H1 (cell line): ENCODE measurements at regions not wholly inside any gene's neighbourhood (a gene's known extent, or its start where the extent isn't known, plus 50 kb on each side); places are given as distances from the start of the nearest gene placed in this dataset.

Source experiments
- CTCF ChIA-PET: fragments of 300-600 bp; sonication (Branson Sonifier 250); formaldehyde crosslinking; loops from one replicate; lab custom pipeline; 2021; ENCODE audit not compliant: partially characterized antibody; lab: Charles Lee
- POLR2A ChIA-PET: fragments of 300-600 bp; sonication (Branson Sonifier 250); formaldehyde crosslinking; loops from one replicate; lab custom pipeline; 2021; ENCODE audit warnings: inconsistent platforms; ENCODE audit not compliant: partially characterized antibody; lab: Charles Lee
- DNase-seq, 2 experiments: peaks; one replicate each; pipeline versions ENCODE4 v3.0.0 to v3.0.0-alpha.2; 2010 to 2022; ENCODE audit warnings: low spot score in 2 of 2, low read depth in 1 of 2, mixed read lengths in 1 of 2
- FAIRE-seq: peaks from 2 replicates; lab custom pipeline; 2011; peaks lifted over from hg19 to GRCh38; lab: Jason Lieb, UNC
- H2AFZ ChIP-seq: 2 replicates; pipeline ENCODE4 v1.8.1; 2012; ENCODE audit warnings: low read length, inconsistent platforms
- H2AK5ac ChIP-seq: 2 replicates; pipeline ENCODE4 v1.6.1; 2013; ENCODE audit warnings: low read depth, low read length
- H2BK120ac ChIP-seq: replicated peaks from 2 replicates; pipeline ENCODE3; 2013; ENCODE audit warnings: low read depth, low read length, inconsistent platforms
- H2BK12ac ChIP-seq: 2 replicates; pipeline ENCODE4 v1.6.1; 2013; ENCODE audit warnings: low read depth, low read length
- H2BK15ac ChIP-seq: 2 replicates; pipeline ENCODE4 v1.6.1; 2013; ENCODE audit warnings: low read length
- H2BK20ac ChIP-seq: 2 replicates; pipeline ENCODE4 v1.6.1; 2013; ENCODE audit warnings: low read length
- H2BK5ac ChIP-seq: 2 replicates; pipeline ENCODE4 v1.6.1; 2013; ENCODE audit warnings: low read depth, low read length
- H3K14ac ChIP-seq: 2 replicates; pipeline ENCODE4 v1.6.1; 2013; ENCODE audit warnings: inconsistent platforms; ENCODE audit not compliant: insufficient read length
- H3K18ac ChIP-seq: 2 replicates; pipeline ENCODE4 v1.6.1; 2013; ENCODE audit warnings: low read length; ENCODE audit errors: extremely low read depth
- H3K23ac ChIP-seq: 2 replicates; pipeline ENCODE4 v1.6.1; 2013; ENCODE audit warnings: inconsistent platforms; ENCODE audit not compliant: insufficient read length
- H3K23me2 ChIP-seq: 2 replicates; pipeline ENCODE4 v1.6.1; 2013; ENCODE audit warnings: low read depth, low read length
- H3K27ac ChIP-seq: 2 replicates; pipeline ENCODE4 v1.6.1; 2011; ENCODE audit warnings: low read depth, low read length, inconsistent platforms
- H3K27me3 ChIP-seq, 4 experiments: replicated peaks in 1 of 4; 1 replicate in 1 of 4; 2 replicates in 3 of 4; pipeline versions ENCODE4 v1.6.1 to v1.8.1; 2011 to 2013; ENCODE audit warnings: low read length in 3 of 4, mild to moderate bottlenecking in 3 of 4, inconsistent platforms in 2 of 4, mixed read lengths in 2 of 4, moderate library complexity in 1 of 4; ENCODE audit not compliant: control insufficient read depth in 3 of 4, insufficient read depth in 3 of 4; ENCODE audit errors: extremely low read depth in 1 of 4
- H3K36me3 ChIP-seq, 4 experiments: 2 replicates each; pipeline versions ENCODE4 v1.6.1 to v1.8.1; 2011 to 2013; ENCODE audit warnings: mild to moderate bottlenecking in 4 of 4, low read length in 3 of 4, moderate library complexity in 2 of 4, control low read depth in 1 of 4, inconsistent platforms in 1 of 4; ENCODE audit not compliant: insufficient read depth in 4 of 4, control insufficient read depth in 2 of 4
- H3K4ac ChIP-seq: replicated peaks from 2 replicates; pipeline ENCODE3; 2013; ENCODE audit warnings: low read length, low read depth, mixed read lengths, inconsistent platforms; ENCODE audit not compliant: insufficient read length
- H3K4me1 ChIP-seq, 4 experiments: replicated peaks in 1 of 4; 1 replicate in 1 of 4; 2 replicates in 3 of 4; pipeline versions ENCODE4 v1.6.1 to v1.8.1; 2011 to 2013; ENCODE audit warnings: low read length in 3 of 4, inconsistent platforms in 2 of 4, mixed read lengths in 1 of 4; ENCODE audit not compliant: insufficient read depth in 4 of 4, control insufficient read depth in 3 of 4
- H3K4me2 ChIP-seq, 2 experiments: 2 replicates each; pipeline versions ENCODE4 v1.6.1 to v1.8.1; 2011 to 2013; ENCODE audit warnings: low read depth in 2 of 2, low read length in 2 of 2, control low read depth in 1 of 2, inconsistent platforms in 1 of 2, mild to moderate bottlenecking in 1 of 2; ENCODE audit not compliant: insufficient read depth in 1 of 2
- H3K4me3 ChIP-seq, 4 experiments: fragments of 200-600, 300-600 bp in 1 of 4; sonication (generic), shearing (Covaris generic), sonication (Bioruptor Twin) in 1 of 4; 2 replicates each; pipeline versions ENCODE4 v1.5.1 to v1.8.1; 2011 to 2016; ENCODE audit warnings: low read length in 4 of 4, low read depth in 3 of 4, control low read depth in 2 of 4, inconsistent platforms in 2 of 4, mild to moderate bottlenecking in 2 of 4, mixed read lengths in 1 of 4, moderate library complexity in 1 of 4; ENCODE audit not compliant: insufficient read depth in 2 of 4; ENCODE audit errors: extremely low read depth in 1 of 4
- H3K56ac ChIP-seq: replicated peaks from 2 replicates; pipeline ENCODE3; 2013; ENCODE audit warnings: low read depth, mild to moderate bottlenecking, mixed read lengths, low read length, inconsistent platforms; ENCODE audit not compliant: insufficient read length
- H3K79me1 ChIP-seq: 2 replicates; pipeline ENCODE4 v1.6.1; 2013; ENCODE audit warnings: low read depth, low read length, control low read depth
- H3K79me2 ChIP-seq, 2 experiments: 2 replicates each; pipeline versions ENCODE4 v1.6.1 to v1.8.1; 2012 to 2013; ENCODE audit warnings: low read length in 2 of 2, mild to moderate bottlenecking in 2 of 2, inconsistent platforms in 1 of 2; ENCODE audit not compliant: insufficient read depth in 2 of 2, control insufficient read depth in 1 of 2
- H3K9ac ChIP-seq, 4 experiments: replicated peaks in 1 of 4; 1 replicate in 1 of 4; 2 replicates in 3 of 4; pipeline versions ENCODE4 v1.6.1 to v1.8.1; 2011 to 2013; ENCODE audit warnings: low read depth in 3 of 4, low read length in 3 of 4, control low read depth in 2 of 4, mild to moderate bottlenecking in 2 of 4, moderate library complexity in 2 of 4, inconsistent platforms in 1 of 4; ENCODE audit errors: extremely low read depth in 1 of 4
- H3K9me3 ChIP-seq, 2 experiments: 2 replicates each; pipeline versions ENCODE4 v1.6.1 to v1.8.1; 2012 to 2013; ENCODE audit warnings: mild to moderate bottlenecking in 2 of 2, moderate library complexity in 2 of 2, control low read depth in 1 of 2, inconsistent platforms in 1 of 2, low read depth in 1 of 2, low read length in 1 of 2, mixed read lengths in 1 of 2; ENCODE audit not compliant: insufficient read depth in 2 of 2
- H4K20me1 ChIP-seq, 2 experiments: replicated peaks in 1 of 2; 2 replicates each; pipeline versions ENCODE3 to v1.8.1; 2011 to 2013; ENCODE audit warnings: inconsistent platforms in 2 of 2, low read length in 2 of 2, mild to moderate bottlenecking in 1 of 2; ENCODE audit not compliant: insufficient read depth in 2 of 2, control insufficient read depth in 1 of 2
- H4K5ac ChIP-seq: 2 replicates; pipeline ENCODE4 v1.6.1; 2013; ENCODE audit warnings: low read length, low read depth, mixed read lengths, inconsistent platforms; ENCODE audit not compliant: insufficient read length
- H4K8ac ChIP-seq: 2 replicates; pipeline ENCODE4 v1.8.0; 2013; ENCODE audit warnings: mild to moderate bottlenecking, moderate library complexity, low read length, inconsistent platforms; ENCODE audit not compliant: insufficient read depth; ENCODE audit errors: extremely low read depth
- H4K91ac ChIP-seq: replicated peaks from 2 replicates; pipeline ENCODE3; 2013; ENCODE audit warnings: low read length, mixed read lengths, inconsistent platforms; ENCODE audit not compliant: insufficient read length
- CBX5 ChIP-seq: fragments of 300-800, 300-1000 bp; sonication (generic); IDR thresholded peaks from 2 replicates; pipeline ENCODE4 v1.7.1; 2016; ENCODE audit warnings: antibody characterized with exemption, low read length, low read depth
- CHD2 ChIP-seq: IDR thresholded peaks from 2 replicates; pipeline ENCODE4 v1.6.1; 2012; ENCODE audit warnings: low read length, improper control_type of control experiment
- CREB1 ChIP-seq: IDR thresholded peaks from 2 replicates; pipeline ENCODE4 v1.6.1; 2012; ENCODE audit warnings: inconsistent platforms
- CTBP2 ChIP-seq: IDR thresholded peaks from 2 replicates; pipeline ENCODE4 v1.7.0; 2011; ENCODE audit warnings: borderline replicate concordance, mild to moderate bottlenecking, moderate library complexity, mixed read lengths, low read length; ENCODE audit not compliant: insufficient read depth, insufficient read length
- EGR1 ChIP-seq: IDR thresholded peaks from 2 replicates; pipeline ENCODE4 v1.6.1; 2011; ENCODE audit warnings: low read depth, low read length, borderline replicate concordance
- EZH2 ChIP-seq: fragments of 200-600 bp; sonication (generic); IDR thresholded peaks from 2 replicates; pipeline ENCODE4 v1.7.1; 2012; ENCODE audit warnings: low read depth, mild to moderate bottlenecking, moderate library complexity, low read length, inconsistent platforms; ENCODE audit not compliant: severe bottlenecking
- FOSL1 ChIP-seq: IDR thresholded peaks from 2 replicates; pipeline ENCODE4 v1.6.1; 2011; ENCODE audit warnings: mild to moderate bottlenecking, low read depth, low read length, moderate library complexity; ENCODE audit not compliant: insufficient read depth
- JUND ChIP-seq: IDR thresholded peaks from 2 replicates; pipeline ENCODE4 v1.6.1; 2011; ENCODE audit warnings: mild to moderate bottlenecking, improper control_type of control experiment, low read length
- KDM1A ChIP-seq: fragments of 200-600, 300-600 bp; sonication (generic); IDR thresholded peaks from 2 replicates; pipeline ENCODE4 v1.7.1; 2016; ENCODE audit warnings: mild to moderate bottlenecking, low read length, borderline replicate concordance
- NANOG ChIP-seq: IDR thresholded peaks from 2 replicates; pipeline ENCODE4 v1.6.1; 2011; ENCODE audit warnings: low read length, low read depth, mild to moderate bottlenecking, inconsistent platforms; ENCODE audit not compliant: insufficient read depth, poor library complexity, severe bottlenecking
- POU5F1 ChIP-seq: IDR thresholded peaks from 2 replicates; pipeline ENCODE4 v1.6.1; 2011; ENCODE audit warnings: low read depth, mild to moderate bottlenecking, low read length, moderate library complexity
- SIRT6 ChIP-seq: IDR thresholded peaks from one replicate; pipeline ENCODE4 v1.7.1; 2012; ENCODE audit warnings: low read length, inconsistent platforms
- SIX5 ChIP-seq: IDR thresholded peaks from 2 replicates; pipeline ENCODE4 v1.6.1; 2011; ENCODE audit warnings: mild to moderate bottlenecking, low read depth, low read length
- SUZ12 ChIP-seq: fragments of 200-600 bp; sonication (generic); IDR thresholded peaks from 2 replicates; pipeline ENCODE4 v1.6.1; 2012; ENCODE audit warnings: mild to moderate bottlenecking, inconsistent platforms, low read length, moderate library complexity, mixed read lengths
- TAF1 ChIP-seq: IDR thresholded peaks from 2 replicates; pipeline ENCODE4 v1.6.1; 2011; ENCODE audit warnings: mild to moderate bottlenecking, low read depth, low read length
- TEAD4 ChIP-seq: IDR thresholded peaks from 2 replicates; pipeline ENCODE4 v1.6.1; 2012; ENCODE audit warnings: low read depth, low read length, inconsistent platforms, mixed read lengths
- WGBS, 2 experiments: shearing (Covaris generic) in 1 of 2; methylation state at CpG; one replicate each; pipeline versions ENCODE4 v1.1.6 to v1.1.7; 2013 to 2015; ENCODE audit warnings: low lambda C conversion rate in 2 of 2, mixed read lengths in 2 of 2, inconsistent platforms in 1 of 2, low coverage in 1 of 2, missing lambda C conversion rate in 1 of 2; ENCODE audit not compliant: insufficient replicate concordance in 2 of 2, insufficient coverage in 1 of 2, insufficient read length in 1 of 2; ENCODE audit errors: extremely low coverage in 1 of 2, missing lambda C conversion rate in 1 of 2; 5-methylcytosine and 5-hydroxymethylcytosine counted together
- TF ChIP-seq, protein P1 (sequence below): IDR thresholded peaks from 2 replicates; pipeline ENCODE4 v1.6.1; 2012; ENCODE audit warnings: inconsistent platforms

DNA sequence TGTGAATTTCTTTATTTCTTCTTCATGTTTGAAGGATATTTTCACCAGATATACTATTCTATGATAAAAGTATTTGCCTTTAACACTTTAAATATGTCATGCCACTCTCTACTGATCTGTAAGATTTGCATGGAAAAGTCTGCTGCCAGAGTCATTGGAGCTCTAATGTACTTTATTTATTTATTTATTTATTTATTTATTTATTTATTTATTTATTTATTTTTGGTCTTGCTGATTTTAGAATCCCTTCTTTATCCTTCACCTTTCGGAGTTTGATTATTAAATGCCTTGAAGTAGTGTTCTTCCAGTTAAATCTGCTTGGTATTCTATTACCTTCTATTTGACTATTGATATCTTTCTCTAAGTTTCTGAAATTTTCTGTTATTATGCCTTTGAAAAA lies 1669.6 kb downstream of the OTOL1 start:
- Histone ChIP-seq H3K23me2 (no peaks in the 10 kb centered on the region), H2BK12ac (no peak overlapping the region), H3K23ac (no peak overlapping the region), H3K4me2 (no peak overlapping the region), H4K8ac (no peak overlapping the region), H3K27me3 (no peaks in the 10 kb centered on the region), H3K36me3 (no peaks in the 10 kb centered on the region), H4K5ac (no peak overlapping the region), H3K79me2 (no peaks in the 10 kb centered on the region), H3K56ac (no peak overlapping the region), H3K4me1 (no peaks in the 10 kb centered on the region), H4K20me1 (no peaks in the 10 kb centered on the region), H3K9ac (no peak overlapping the region), H2AK5ac (no peak overlapping the region), H2BK5ac (no peak overlapping the region), H3K79me1 (no peaks in the 10 kb centered on the region), H3K4ac (no peak overlapping the region), H3K9me3 (no peaks in the 10 kb centered on the region; a peak in 1 of 4 replicates), H3K18ac (no peak overlapping the region), H2BK120ac (no peak overlapping the region), H2BK20ac (no peak overlapping the region), H3K4me3 (no peak overlapping the region), H2AFZ (no peak overlapping the region), H2BK15ac (no peak overlapping the region), H3K14ac (no peak overlapping the region), H4K91ac (no peak overlapping the region), H3K27ac (no peak overlapping the region)
- FAIRE-seq (no peak), DNase-seq (no peak)
- ChIA-PET CTCF (no interaction called here), POLR2A (no interaction called here)
- 96% methylated on average over 1 of the region's 1 CpG; no CpG with 5 or more reads in 1 of the 2 experiments for WGBS, 2 experiments
- TF ChIP-seq, protein P1, sequence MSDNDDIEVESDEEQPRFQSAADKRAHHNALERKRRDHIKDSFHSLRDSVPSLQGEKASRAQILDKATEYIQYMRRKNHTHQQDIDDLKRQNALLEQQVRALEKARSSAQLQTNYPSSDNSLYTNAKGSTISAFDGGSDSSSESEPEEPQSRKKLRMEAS: no peak
- TF ChIP-seq EGR1 (no peak), SUZ12 (no peak), SIRT6 (no peak), TAF1 (no peak), CTBP2 (no peak), JUND (no peak), NANOG (no peak), POU5F1 (no peak), KDM1A (no peak), CHD2 (no peak), FOSL1 (no peak), EZH2 (no peak), CBX5 (no peak), SIX5 (no peak), TEAD4 (no peak), CREB1 (no peak)
